Hepatocyte (in vitro differentiated cells): ENCODE measurements at regions not wholly inside any gene's neighbourhood (a gene's known extent, or its start where the extent isn't known, plus 50 kb on each side); places are given as distances from the start of the nearest gene placed in this dataset.

Experiments
- EZH2 ChIP-seq: fragments of 200-600 bp; sonication (generic); IDR thresholded peaks from 2 replicates; pipeline ENCODE4 v1.6.1; 2016; ENCODE audit warnings: antibody characterized with exemption, mild to moderate bottlenecking, borderline replicate concordance
- TF ChIP-seq, protein P1 (sequence below): fragments of 200-600 bp; sonication (generic); IDR thresholded peaks from 2 replicates; pipeline ENCODE4 v1.5.1; 2016; ENCODE audit warnings: antibody characterized with exemption, mild to moderate bottlenecking; ENCODE audit not compliant: poor library complexity

DNA sequence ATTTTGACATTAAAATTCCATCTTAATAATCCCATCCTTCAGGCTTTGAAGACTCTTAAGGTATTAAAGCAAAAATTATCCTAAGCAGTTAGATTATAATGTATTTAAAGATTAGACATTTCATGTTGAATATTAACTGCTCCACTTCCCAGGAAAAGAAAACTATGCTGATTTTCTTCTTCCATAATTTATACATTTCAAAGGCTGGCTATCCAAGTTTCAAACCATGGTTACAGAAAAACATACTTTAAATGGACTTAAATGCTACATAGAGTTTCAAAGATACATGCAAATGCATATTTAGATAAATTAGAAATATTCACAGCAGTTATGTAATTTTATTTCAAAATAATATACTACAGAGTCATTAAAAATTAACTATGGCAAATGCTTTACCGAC is 1505.6 kb upstream of the ZEB2 start:
- TF ChIP-seq EZH2: no peak
- TF ChIP-seq, protein P1, sequence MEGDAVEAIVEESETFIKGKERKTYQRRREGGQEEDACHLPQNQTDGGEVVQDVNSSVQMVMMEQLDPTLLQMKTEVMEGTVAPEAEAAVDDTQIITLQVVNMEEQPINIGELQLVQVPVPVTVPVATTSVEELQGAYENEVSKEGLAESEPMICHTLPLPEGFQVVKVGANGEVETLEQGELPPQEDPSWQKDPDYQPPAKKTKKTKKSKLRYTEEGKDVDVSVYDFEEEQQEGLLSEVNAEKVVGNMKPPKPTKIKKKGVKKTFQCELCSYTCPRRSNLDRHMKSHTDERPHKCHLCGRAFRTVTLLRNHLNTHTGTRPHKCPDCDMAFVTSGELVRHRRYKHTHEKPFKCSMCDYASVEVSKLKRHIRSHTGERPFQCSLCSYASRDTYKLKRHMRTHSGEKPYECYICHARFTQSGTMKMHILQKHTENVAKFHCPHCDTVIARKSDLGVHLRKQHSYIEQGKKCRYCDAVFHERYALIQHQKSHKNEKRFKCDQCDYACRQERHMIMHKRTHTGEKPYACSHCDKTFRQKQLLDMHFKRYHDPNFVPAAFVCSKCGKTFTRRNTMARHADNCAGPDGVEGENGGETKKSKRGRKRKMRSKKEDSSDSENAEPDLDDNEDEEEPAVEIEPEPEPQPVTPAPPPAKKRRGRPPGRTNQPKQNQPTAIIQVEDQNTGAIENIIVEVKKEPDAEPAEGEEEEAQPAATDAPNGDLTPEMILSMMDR: no peak
